Uterus (tissue), 3 donors: ENCODE measurements at regions not wholly inside any gene's neighbourhood (a gene's known extent, or its start where the extent isn't known, plus 50 kb on each side); places are given as distances from the start of the nearest gene placed in this dataset.

Experiments used
- DNase-seq, 2 donors: peaks; one replicate each; pipeline ENCODE4 v3.0.0-alpha.2; 2019 to 2020
- H3K27ac ChIP-seq, 2 donors: fragments of 200-600 bp; sonication (generic); 1 replicate in 1 of 2; 2 replicates in 1 of 2; pipeline ENCODE4 v1.5.1; 2016 to 2018
- H3K27me3 ChIP-seq, 2 donors: fragments of 200-600 bp; sonication (generic); one replicate each; pipeline ENCODE4 v1.5.1; 2018 to 2019; ENCODE audit warnings: control low read depth in 1 of 2
- H3K36me3 ChIP-seq, 2 donors: fragments of 200-600 bp; sonication (generic); one replicate each; pipeline ENCODE4 v1.5.1; 2019; ENCODE audit warnings: control low read depth in 1 of 2
- H3K4me1 ChIP-seq, 2 donors: fragments of 200-600 bp; sonication (generic); one replicate each; pipeline ENCODE4 v1.5.1; 2018 to 2019; ENCODE audit warnings: control low read depth in 1 of 2
- H3K4me3 ChIP-seq, 2 donors: fragments of 200-600 bp; sonication (generic); 1 replicate in 1 of 2; 2 replicates in 1 of 2; pipeline ENCODE4 v1.5.1; 2018 to 2019; ENCODE audit warnings: mild to moderate bottlenecking in 1 of 2
- H3K9me3 ChIP-seq, 2 donors: fragments of 200-600 bp; sonication (generic); one replicate each; pipeline ENCODE4 v1.5.1; 2019; ENCODE audit warnings: control low read depth in 1 of 2
- CTCF ChIP-seq, 4 experiments: fragments of 200-600 bp in 2 of 4; fragments of 450-650 bp in 2 of 4; sonication (generic) in 2 of 4; IDR thresholded peaks; one replicate each; pipeline ENCODE4 v1.5.1; 2016 to 2019; ENCODE audit warnings: antibody characterized with exemption in 4 of 4, mild to moderate bottlenecking in 2 of 4, moderate library complexity in 1 of 4
- POLR2A ChIP-seq, 2 donors: fragments of 450-650 bp; IDR thresholded peaks; one replicate each; pipeline ENCODE4 v1.6.1; 2016; ENCODE audit warnings: antibody characterized with exemption in 2 of 2, mild to moderate bottlenecking in 1 of 2, moderate library complexity in 1 of 2
- intact Hi-C: fragments of 100-400 bp; cut with DNase I; formaldehyde crosslinking; loops from one replicate; pipeline ENCODE4 v1.15.1; 2023; ENCODE audit warnings: low total_unique reads
- donor health status: DM: yes; HTN: yes; CAD: no.

GRCh38 chr7:36079446-36080025, 73.5 kb upstream of the EEPD1 start:
- Histone ChIP-seq H3K36me3 (no peaks in the 10 kb centered on the region), H3K27ac (no peak overlapping the region), H3K4me1 (no peaks in the 10 kb centered on the region), H3K4me3 (no peak overlapping the region), H3K9me3 (no peaks in the 10 kb centered on the region), H3K27me3 (no peaks in the 10 kb centered on the region)
- no peak for DNase-seq
- intact Hi-C loops: no loop called here
- TF ChIP-seq CTCF (IDR thresholded peaks at IDR 0.05) (no peak), POLR2A (IDR thresholded peaks at IDR 0.05) (no peak)

- no peak overlapping the region for H3K4me3 ChIP-seq
- intact Hi-C loops: no loop called here
- TF ChIP-seq POLR2A (IDR thresholded peaks at IDR 0.05) (no peak), CTCF (IDR thresholded peaks at IDR 0.05) (no peak)
Observed at GRCh38 chr7:36080843-36081242, 72.2 kb upstream of the EEPD1 start.

GRCh38 chr7:36082216-36082615, 70.8 kb upstream of the EEPD1 start:
- no peaks in the 10 kb centered on the region for H3K9me3 ChIP-seq
- TF ChIP-seq POLR2A (IDR thresholded peaks at IDR 0.05): no peak
- TF ChIP-seq CTCF (IDR thresholded peaks at IDR 0.05): no peak
- H3K36me3 ChIP-seq: no peaks in the 10 kb centered on the region
- H3K4me3 ChIP-seq: no peak overlapping the region
- H3K27ac ChIP-seq: no peak overlapping the region
- H3K4me1 ChIP-seq: no peaks in the 10 kb centered on the region
- no peaks in the 10 kb centered on the region for H3K27me3 ChIP-seq
- DNase-seq: no peak
- intact Hi-C loops: no loop called here

More at GRCh38 chr7:36080843-36081242, 72.2 kb upstream of the EEPD1 start:
- Histone ChIP-seq H3K27ac (no peak overlapping the region), H3K36me3 (no peaks in the 10 kb centered on the region), H3K4me1 (no peaks in the 10 kb centered on the region), H3K9me3 (no peaks in the 10 kb centered on the region), H3K27me3 (no peaks in the 10 kb centered on the region)
- DNase-seq: no peak

- intact Hi-C loops: no loop called here
- Histone ChIP-seq H3K27me3 (no peaks in the 10 kb centered on the region), H3K4me3 (no peak overlapping the region), H3K9me3 (no peaks in the 10 kb centered on the region), H3K4me1 (no peaks in the 10 kb centered on the region), H3K36me3 (no peaks in the 10 kb centered on the region), H3K27ac (no peak overlapping the region)
- no peak for TF ChIP-seq CTCF (IDR thresholded peaks at IDR 0.05)
- TF ChIP-seq POLR2A (IDR thresholded peaks at IDR 0.05): no peak
- DNase-seq: no peak
Observed at GRCh38 chr7:36082910-36083309, 70.1 kb upstream of the EEPD1 start.

GRCh38 chr7:36083626-36084380, 69.3 kb upstream of the EEPD1 start:
- Histone ChIP-seq H3K4me3 (no peak overlapping the region), H3K9me3 (no peaks in the 10 kb centered on the region), H3K4me1 (no peaks in the 10 kb centered on the region), H3K27ac (no peak overlapping the region), H3K27me3 (no peaks in the 10 kb centered on the region), H3K36me3 (no peaks in the 10 kb centered on the region)
- intact Hi-C loops: no loop called here
- DNase-seq: no peak
- TF ChIP-seq CTCF (IDR thresholded peaks at IDR 0.05): no peak
- no peak for TF ChIP-seq POLR2A (IDR thresholded peaks at IDR 0.05)
